Adrenal gland (tissue), 5 donors: ENCODE measurements at regions not wholly inside any gene's neighbourhood (a gene's known extent, or its start where the extent isn't known, plus 50 kb on each side); places are given as distances from the start of the nearest gene placed in this dataset.

Experiments
- CTCF ChIP-seq, 6 experiments: fragments of 450-650 bp in 4 of 6; fragments of 200-600 bp in 2 of 6; sonication (generic) in 1 of 6; IDR thresholded peaks; 1 replicate in 5 of 6; 2 replicates in 1 of 6; pipeline versions ENCODE4 v1.5.1 to v1.8.0; 2016 to 2021; ENCODE audit warnings: antibody characterized with exemption in 6 of 6, mild to moderate bottlenecking in 2 of 6, moderate library complexity in 1 of 6
- POLR2A ChIP-seq, 2 donors: fragments of 450-650 bp; IDR thresholded peaks; one replicate each; pipeline ENCODE4 v1.6.1; 2017; ENCODE audit warnings: antibody characterized with exemption in 2 of 2, mild to moderate bottlenecking in 2 of 2, moderate library complexity in 1 of 2
- donor health status: DM: no; HTN: no; CAD: no.

GRCh38 chr2:129006901-129007300, 688.2 kb upstream of the HS6ST1 start:
- no peak for TF ChIP-seq POLR2A (IDR thresholded peaks at IDR 0.05)
- no peak for TF ChIP-seq CTCF (IDR thresholded peaks at IDR 0.05)
